ENCODE measurements at regions not wholly inside any gene's neighbourhood (a gene's known extent, or its start where the extent isn't known, plus 50 kb on each side); places are given as distances from the start of the nearest gene placed in this dataset.
"Not testable (repeated sequence)": the region's sequence is repeated elsewhere in the genome, so short reads cannot be mapped to it uniquely, and the experiment has no call there.

- DNase-seq, result peak in 1 of 3 donors; percentile 39
Measured at GRCh38 chr21:27534206-27534605, 567.3 kb upstream of the ADAMTS5 start.

GRCh38 chr21:27532076-27532475, 565.2 kb upstream of the ADAMTS5 start:
- peak; percentile 64 to 75 (median 67) for DNase-seq

GRCh38 chr21:27528697-27529096, 561.8 kb upstream of the ADAMTS5 start:
- no peak for DNase-seq

- no peak for DNase-seq
Measured at GRCh38 chr21:27526451-27526850, 559.6 kb upstream of the ADAMTS5 start.

- DNase-seq, result no peak
Measured at GRCh38 chr21:27525780-27526179, 558.9 kb upstream of the ADAMTS5 start.

GRCh38 chr21:27519361-27519760, 552.5 kb upstream of the ADAMTS5 start:
- peak in 2 of 3 donors; percentile 65 to 80 for DNase-seq

- DNase-seq, result not testable (repeated sequence)
Measured at GRCh38 chr21:27517177-27517576, 550.3 kb upstream of the ADAMTS5 start.

- no peak for DNase-seq
Measured at GRCh38 chr21:27515676-27516075, 548.8 kb upstream of the ADAMTS5 start.

- DNase-seq, result no peak
Measured at GRCh38 chr21:27513825-27514224, 546.9 kb upstream of the ADAMTS5 start.

- no peak for DNase-seq
Measured at GRCh38 chr21:27513016-27513415, 546.1 kb upstream of the ADAMTS5 start.

- no peak for DNase-seq
Measured at GRCh38 chr21:27511233-27511632, 544.3 kb upstream of the ADAMTS5 start.

GRCh38 chr21:27507695-27508094, 540.8 kb upstream of the ADAMTS5 start:
- DNase-seq, result no peak

GRCh38 chr21:27505516-27505915, 538.6 kb upstream of the ADAMTS5 start:
- peak in 1 of 3 donors; percentile 78 for DNase-seq

- DNase-seq, result no peak
Measured at GRCh38 chr21:27502801-27503200, 535.9 kb upstream of the ADAMTS5 start.

GRCh38 chr21:27498025-27498424, 531.1 kb upstream of the ADAMTS5 start:
- no peak for DNase-seq

- no peak for DNase-seq
Measured at GRCh38 chr21:27495836-27496235, 528.9 kb upstream of the ADAMTS5 start.

GRCh38 chr21:27493542-27493941, 526.7 kb upstream of the ADAMTS5 start:
- peak; percentile 7 to 68 (median 34) for DNase-seq

- no peak for DNase-seq
Measured at GRCh38 chr21:27487676-27488075, 520.8 kb upstream of the ADAMTS5 start.

GRCh38 chr21:27480841-27481261, 514.0 kb upstream of the ADAMTS5 start:
- DNase-seq, result no peak

GRCh38 chr21:27477296-27477695, 510.4 kb upstream of the ADAMTS5 start:
- DNase-seq, result peak in 1 of 3 donors; percentile 51

GRCh38 chr21:27476696-27477095, 509.8 kb upstream of the ADAMTS5 start:
- peak in 1 of 3 donors; percentile 58 for DNase-seq

- DNase-seq, result no peak
Measured at GRCh38 chr21:27475363-27475955, 508.6 kb upstream of the ADAMTS5 start.

- DNase-seq, result no peak
Measured at GRCh38 chr21:27467366-27467765, 500.5 kb upstream of the ADAMTS5 start.

GRCh38 chr21:27466140-27466539, 499.3 kb upstream of the ADAMTS5 start:
- DNase-seq, result no peak
